PC-3 (cell line): ENCODE measurements at regions not wholly inside any gene's neighbourhood (a gene's known extent, or its start where the extent isn't known, plus 50 kb on each side); places are given as distances from the start of the nearest gene placed in this dataset.

ENCODE experiments used
- CTCF ChIP-seq: fragments of 300-600 bp; sonication (generic); conservative IDR thresholded peaks from 2 replicates; pipeline ENCODE4 v1.5.1; 2017; ENCODE audit warnings: antibody characterized with exemption, low read depth, mild to moderate bottlenecking, low read length
- EZH2 ChIP-seq: fragments of 300-600 bp; sonication (generic); IDR thresholded peaks from one replicate; pipeline ENCODE4 v1.6.1; 2017; ENCODE audit warnings: antibody characterized with exemption, mild to moderate bottlenecking, low read length; ENCODE audit not compliant: unreplicated experiment
- EZH2phosphoT487 ChIP-seq: fragments of 300-600 bp; sonication (generic); IDR thresholded peaks from 2 replicates; pipeline ENCODE4 v1.6.1; 2018; ENCODE audit warnings: mild to moderate bottlenecking, antibody characterized with exemption, low read length, borderline replicate concordance

GRCh38 chr13:47166336-47166735 is 269.5 kb upstream of the HTR2A start:
- TF ChIP-seq CTCF (no peak), EZH2 (no peak), EZH2phosphoT487 (no peak)
